HEK293 (cell line): ENCODE measurements at regions not wholly inside any gene's neighbourhood (a gene's known extent, or its start where the extent isn't known, plus 50 kb on each side); places are given as distances from the start of the nearest gene placed in this dataset.

Experiments
- CTCF ChIA-PET: fragments of 350-600 bp; formaldehyde crosslinking; extraction: SDS; loops from one replicate; lab custom pipeline; 2021; ENCODE audit warnings: antibody characterized with exemption; lab: Yijun Ruan, JAX
- POLR2A ChIA-PET: fragments of 300-600 bp; formaldehyde crosslinking; extraction: SDS; loops from one replicate; lab custom pipeline; 2020; ENCODE audit warnings: antibody characterized with exemption, inconsistent platforms; lab: Yijun Ruan, JAX
- H3K27ac ChIP-seq: fragments of 200-500 bp; sonication (Bioruptor generic); 2 replicates; pipeline ENCODE4 v1.5.1; 2014; ENCODE audit warnings: low read depth, low read length, control low read depth, inconsistent platforms; ENCODE audit errors: extremely low read depth
- H3K36me3 ChIP-seq, 2 experiments: fragments of 200-500 bp in 1 of 2; sonication (Bioruptor generic) in 1 of 2; 1 replicate in 1 of 2; 2 replicates in 1 of 2; pipeline ENCODE4 v1.5.1; 2014 to 2017; ENCODE audit warnings: inconsistent platforms in 2 of 2, low read length in 2 of 2; ENCODE audit not compliant: control insufficient read depth in 2 of 2, insufficient read depth in 1 of 2
- H3K4me1 ChIP-seq: fragments of 200-500 bp; sonication (Bioruptor generic); 2 replicates; pipeline ENCODE4 v1.5.1; 2014; ENCODE audit warnings: mild to moderate bottlenecking, low read length, inconsistent platforms; ENCODE audit not compliant: control insufficient read depth, insufficient read depth
- H3K4me3 ChIP-seq: 2 replicates; pipeline ENCODE4 v1.5.1; 2011; ENCODE audit warnings: low read depth, mild to moderate bottlenecking, control low read depth, low read length, moderate library complexity
- H3K9me3 ChIP-seq: fragments of 200-500 bp; sonication (Bioruptor generic); 2 replicates; pipeline ENCODE4 v1.5.1; 2014; ENCODE audit warnings: low read depth, low read length, inconsistent platforms; ENCODE audit not compliant: control insufficient read depth, insufficient read depth
- BCL11A ChIP-seq: fragments of 450-650 bp; formaldehyde crosslinking; IDR thresholded peaks from 2 replicates; pipeline ENCODE4 v1.5.1; 2016; ENCODE audit warnings: low read depth, missing biosample characterization, missing genetic modification characterization
- FEZF1 ChIP-seq: fragments of 450-650 bp; formaldehyde crosslinking; IDR thresholded peaks from 2 replicates; pipeline ENCODE4 v1.5.1; 2016; ENCODE audit warnings: missing biosample characterization, missing genetic modification characterization
- HOXD13 ChIP-seq: sonication (generic); formaldehyde crosslinking; IDR thresholded peaks from 2 replicates; pipeline ENCODE4 v1.8.0; 2022; ENCODE audit warnings: missing genetic modification reagents, borderline replicate concordance
- KLF1 ChIP-seq: fragments of 450-650 bp; formaldehyde crosslinking; IDR thresholded peaks from 2 replicates; pipeline ENCODE4 v1.5.1; 2016; ENCODE audit warnings: missing biosample characterization, missing genetic modification characterization
- KLF17 ChIP-seq: fragments of 450-650 bp; formaldehyde crosslinking; IDR thresholded peaks from 2 replicates; pipeline ENCODE4 v1.5.1; 2016; ENCODE audit warnings: missing biosample characterization, missing genetic modification characterization
- PRDM10 ChIP-seq: fragments of 450-650 bp; formaldehyde crosslinking; IDR thresholded peaks from 2 replicates; pipeline ENCODE4 v1.5.1; 2016; ENCODE audit warnings: missing biosample characterization, missing genetic modification characterization
- RBAK ChIP-seq: fragments of 450-650 bp; formaldehyde crosslinking; IDR thresholded peaks from 2 replicates; pipeline ENCODE4 v1.5.1; 2016; ENCODE audit warnings: missing biosample characterization, missing genetic modification characterization
- SP3 ChIP-seq: fragments of 450-650 bp; formaldehyde crosslinking; IDR thresholded peaks from 2 replicates; pipeline ENCODE4 v1.5.1; 2016; ENCODE audit warnings: missing biosample characterization, missing genetic modification characterization
- ZBTB1 ChIP-seq: fragments of 450-650 bp; formaldehyde crosslinking; IDR thresholded peaks from 2 replicates; pipeline ENCODE4 v1.5.1; 2016; ENCODE audit warnings: missing biosample characterization, missing genetic modification characterization
- ZBTB48 ChIP-seq: fragments of 450-650 bp; formaldehyde crosslinking; IDR thresholded peaks from 2 replicates; pipeline ENCODE4 v1.5.1; 2016; ENCODE audit warnings: missing biosample characterization, missing genetic modification characterization
- ZBTB7A ChIP-seq: fragments of 450-650 bp; formaldehyde crosslinking; IDR thresholded peaks from 2 replicates; pipeline ENCODE4 v1.5.1; 2016; ENCODE audit warnings: low read depth, missing biosample characterization, missing genetic modification characterization
- ZNF112 ChIP-seq: fragments of 450-650 bp; formaldehyde crosslinking; IDR thresholded peaks from 2 replicates; pipeline ENCODE4 v1.5.0; 2017; ENCODE audit warnings: missing biosample characterization, missing genetic modification characterization
- ZNF133 ChIP-seq: fragments of 450-650 bp; formaldehyde crosslinking; IDR thresholded peaks from 2 replicates; pipeline ENCODE4 v1.5.1; 2016; ENCODE audit warnings: missing biosample characterization, missing genetic modification characterization
- ZNF157 ChIP-seq: fragments of 450-650 bp; formaldehyde crosslinking; IDR thresholded peaks from 2 replicates; pipeline ENCODE4 v1.5.1; 2016; ENCODE audit warnings: missing biosample characterization, missing genetic modification characterization
- ZNF16 ChIP-seq: fragments of 450-650 bp; formaldehyde crosslinking; IDR thresholded peaks from 2 replicates; pipeline ENCODE4 v1.5.1; 2016; ENCODE audit warnings: low read depth, missing biosample characterization, missing genetic modification characterization
- ZNF175 ChIP-seq: fragments of 450-650 bp; formaldehyde crosslinking; IDR thresholded peaks from 2 replicates; pipeline ENCODE4 v1.5.1; 2016; ENCODE audit warnings: missing biosample characterization, missing genetic modification characterization
- ZNF354C ChIP-seq: fragments of 450-650 bp; formaldehyde crosslinking; IDR thresholded peaks from 2 replicates; pipeline ENCODE4 v1.5.1; 2016; ENCODE audit warnings: missing biosample characterization, missing genetic modification characterization, low read depth, borderline replicate concordance
- ZNF433 ChIP-seq: fragments of 450-650 bp; formaldehyde crosslinking; IDR thresholded peaks from 2 replicates; pipeline ENCODE4 v1.5.1; 2016; ENCODE audit warnings: missing biosample characterization, missing genetic modification characterization, low read depth
- ZNF48 ChIP-seq: fragments of 450-650 bp; formaldehyde crosslinking; IDR thresholded peaks from 2 replicates; pipeline ENCODE4 v1.5.1; 2016; ENCODE audit warnings: missing biosample characterization, missing genetic modification characterization
- ZNF510 ChIP-seq: fragments of 450-650 bp; formaldehyde crosslinking; IDR thresholded peaks from 2 replicates; pipeline ENCODE4 v1.5.1; 2018; ENCODE audit warnings: mild to moderate bottlenecking, missing genetic modification characterization, missing biosample characterization; ENCODE audit not compliant: insufficient replicate concordance
- ZNF518A ChIP-seq: fragments of 450-650 bp; formaldehyde crosslinking; conservative IDR thresholded peaks from 2 replicates; pipeline ENCODE4 v1.5.1; 2016; ENCODE audit warnings: low read depth, missing biosample characterization, missing genetic modification characterization
- ZNF560 ChIP-seq: fragments of 450-650 bp; formaldehyde crosslinking; IDR thresholded peaks from 2 replicates; pipeline ENCODE4 v1.5.1; 2017; ENCODE audit warnings: missing biosample characterization, missing genetic modification characterization, borderline replicate concordance
- ZNF624 ChIP-seq: fragments of 450-650 bp; formaldehyde crosslinking; IDR thresholded peaks from 2 replicates; pipeline ENCODE4 v1.5.1; 2017; ENCODE audit warnings: missing biosample characterization, missing genetic modification characterization
- ZNF664 ChIP-seq: fragments of 450-650 bp; formaldehyde crosslinking; IDR thresholded peaks from 2 replicates; pipeline ENCODE4 v1.5.1; 2016; ENCODE audit warnings: missing biosample characterization, missing genetic modification characterization
- ZNF791 ChIP-seq: fragments of 450-650 bp; formaldehyde crosslinking; IDR thresholded peaks from 2 replicates; pipeline ENCODE4 v1.5.1; 2016; ENCODE audit warnings: missing biosample characterization, missing genetic modification characterization

GRCh38 chr6:113220832-113221231 is 636.3 kb upstream of the MARCKS start:
- H3K36me3 ChIP-seq: no peaks in the 10 kb centered on the region
- H3K27ac ChIP-seq: no peak overlapping the region
- H3K4me3 ChIP-seq: no peak overlapping the region
- H3K4me1 ChIP-seq: no peaks in the 10 kb centered on the region
- ChIA-PET CTCF (no interaction called here), POLR2A (no interaction called here)
- H3K9me3 ChIP-seq: no peaks in the 10 kb centered on the region
- TF ChIP-seq SP3 (tag by site-specific recombination): no peak
- no peak for TF ChIP-seq ZNF510 (tag by site-specific recombination)
- no peak for TF ChIP-seq ZNF624 (tag by site-specific recombination)
- TF ChIP-seq ZNF433 (tag by site-specific recombination): no peak
- no peak for TF ChIP-seq ZNF560 (tag by site-specific recombination)
- TF ChIP-seq ZNF664: no peak
- no peak for TF ChIP-seq HOXD13
- TF ChIP-seq ZNF157 (tag by site-specific recombination): no peak
- TF ChIP-seq KLF1: no peak
- no peak for TF ChIP-seq ZNF48 (tag by site-specific recombination)
- no peak for TF ChIP-seq KLF17 (tag by site-specific recombination)
- TF ChIP-seq ZNF354C (tag by site-specific recombination): no peak
- TF ChIP-seq ZBTB48 (tag by site-specific recombination): no peak
- TF ChIP-seq ZNF16 (tag by site-specific recombination): no peak
- no peak for TF ChIP-seq ZNF175

- Histone ChIP-seq H3K36me3 (no peaks in the 10 kb centered on the region), H3K4me3 (no peak overlapping the region), H3K27ac (no peak overlapping the region), H3K9me3 (no peaks in the 10 kb centered on the region), H3K4me1 (no peaks in the 10 kb centered on the region)
- POLR2A ChIA-PET: no interaction called here
- CTCF ChIA-PET: no interaction called here
- TF ChIP-seq PRDM10 (tag by site-specific recombination) (no peak), ZNF560 (tag by site-specific recombination) (no peak), ZNF112 (tag by site-specific recombination) (no peak), ZNF133 (tag by site-specific recombination) (no peak)
Observed at GRCh38 chr6:113221850-113222249, 635.3 kb upstream of the MARCKS start.

GRCh38 chr6:113246186-113246585 is 611.0 kb upstream of the MARCKS start:
- no peaks in the 10 kb centered on the region for H3K9me3 ChIP-seq
- no peak overlapping the region for H3K4me3 ChIP-seq
- ChIA-PET CTCF (interaction anchor here (0.7 to 1.0 kb wide), 2 partner anchors 61 to 80 kb away, joined by 3 to 4 read pairs; no protein-coding TSS in a partner anchor), POLR2A (no interaction called here)
- H3K27ac ChIP-seq: no peak overlapping the region
- H3K4me1 ChIP-seq: no peaks in the 10 kb centered on the region
- H3K36me3 ChIP-seq: no peaks in the 10 kb centered on the region
- no peak for TF ChIP-seq ZNF791
- no peak for TF ChIP-seq BCL11A (tag by site-specific recombination)
- TF ChIP-seq ZNF518A: no peak
- no peak for TF ChIP-seq ZBTB1 (tag by site-specific recombination)
- TF ChIP-seq FEZF1 (tag by site-specific recombination): no peak
- no peak for TF ChIP-seq ZBTB7A (tag by site-specific recombination)
- no peak for TF ChIP-seq RBAK (tag by site-specific recombination)
- TF ChIP-seq ZNF560 (tag by site-specific recombination): no peak
